ENCODE measurements at regions not wholly inside any gene's neighbourhood (a gene's known extent, or its start where the extent isn't known, plus 50 kb on each side); places are given as distances from the start of the nearest gene placed in this dataset.

DNA sequence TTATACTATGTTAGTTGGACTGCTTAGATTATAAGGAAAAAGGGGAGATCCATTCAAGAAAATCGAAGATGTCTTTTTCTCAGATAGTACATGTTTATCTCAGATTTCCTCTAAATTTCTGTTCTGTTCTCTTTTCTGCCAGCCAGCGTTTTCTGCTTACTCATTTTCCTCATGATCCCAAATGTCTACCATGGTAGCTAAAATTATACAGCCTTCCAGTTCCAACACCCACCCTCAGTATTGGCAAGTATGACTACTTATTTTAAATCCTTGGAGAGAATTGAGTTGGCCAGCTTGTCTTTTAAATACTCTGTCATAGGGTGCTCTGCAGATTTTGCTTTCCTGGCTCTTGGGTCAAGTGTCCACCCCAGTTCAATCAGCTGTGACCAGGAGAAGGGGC lies 95.7 kb upstream of the PLXNA2 start:
- TF ChIP-seq EZH2phosphoT487 (conservative IDR thresholded peaks at IDR 0.05; ENCODE audit: low read length), result no peak
- TF ChIP-seq, protein P1, sequence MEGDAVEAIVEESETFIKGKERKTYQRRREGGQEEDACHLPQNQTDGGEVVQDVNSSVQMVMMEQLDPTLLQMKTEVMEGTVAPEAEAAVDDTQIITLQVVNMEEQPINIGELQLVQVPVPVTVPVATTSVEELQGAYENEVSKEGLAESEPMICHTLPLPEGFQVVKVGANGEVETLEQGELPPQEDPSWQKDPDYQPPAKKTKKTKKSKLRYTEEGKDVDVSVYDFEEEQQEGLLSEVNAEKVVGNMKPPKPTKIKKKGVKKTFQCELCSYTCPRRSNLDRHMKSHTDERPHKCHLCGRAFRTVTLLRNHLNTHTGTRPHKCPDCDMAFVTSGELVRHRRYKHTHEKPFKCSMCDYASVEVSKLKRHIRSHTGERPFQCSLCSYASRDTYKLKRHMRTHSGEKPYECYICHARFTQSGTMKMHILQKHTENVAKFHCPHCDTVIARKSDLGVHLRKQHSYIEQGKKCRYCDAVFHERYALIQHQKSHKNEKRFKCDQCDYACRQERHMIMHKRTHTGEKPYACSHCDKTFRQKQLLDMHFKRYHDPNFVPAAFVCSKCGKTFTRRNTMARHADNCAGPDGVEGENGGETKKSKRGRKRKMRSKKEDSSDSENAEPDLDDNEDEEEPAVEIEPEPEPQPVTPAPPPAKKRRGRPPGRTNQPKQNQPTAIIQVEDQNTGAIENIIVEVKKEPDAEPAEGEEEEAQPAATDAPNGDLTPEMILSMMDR (IDR thresholded peaks at IDR 0.05; ENCODE audit: insufficient read depth, low read length, poor library complexity, severe bottlenecking), result no peak

Measured in SU-DHL-6 (cell line).